ENCODE measurements at regions not wholly inside any gene's neighbourhood (a gene's known extent, or its start where the extent isn't known, plus 50 kb on each side); places are given as distances from the start of the nearest gene placed in this dataset.

DNA sequence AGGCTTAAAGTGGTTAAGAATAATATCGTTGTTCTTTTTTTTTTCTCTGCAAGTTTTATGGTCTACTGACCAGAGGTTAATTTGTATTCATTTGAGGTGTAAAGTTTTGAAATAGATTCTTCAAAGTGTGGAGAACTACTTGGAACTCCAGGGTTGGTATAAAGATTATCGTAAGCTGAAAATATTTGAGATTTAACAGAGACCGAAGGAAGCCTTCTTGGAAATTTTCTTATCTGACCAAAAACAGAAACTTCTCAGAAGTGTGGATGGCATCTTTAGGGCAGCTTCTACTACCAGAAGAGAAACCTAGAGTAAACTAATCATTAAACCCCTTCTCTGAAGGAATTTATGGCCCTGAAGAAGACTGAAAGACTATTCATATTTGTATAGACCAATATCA is 206.8 kb upstream of the MON1B start:
- no peak for DNase-seq
- Histone ChIP-seq H3K4me1 (ENCODE audit: low read depth) (no peaks in the 10 kb centered on the region), H3K9me3 (no peaks in the 10 kb centered on the region), H3K36me3 (ENCODE audit: low read depth) (no peaks in the 10 kb centered on the region), H3K4me3 (no peak overlapping the region)
- no peak for ATAC-seq
- TF ChIP-seq, protein P1, sequence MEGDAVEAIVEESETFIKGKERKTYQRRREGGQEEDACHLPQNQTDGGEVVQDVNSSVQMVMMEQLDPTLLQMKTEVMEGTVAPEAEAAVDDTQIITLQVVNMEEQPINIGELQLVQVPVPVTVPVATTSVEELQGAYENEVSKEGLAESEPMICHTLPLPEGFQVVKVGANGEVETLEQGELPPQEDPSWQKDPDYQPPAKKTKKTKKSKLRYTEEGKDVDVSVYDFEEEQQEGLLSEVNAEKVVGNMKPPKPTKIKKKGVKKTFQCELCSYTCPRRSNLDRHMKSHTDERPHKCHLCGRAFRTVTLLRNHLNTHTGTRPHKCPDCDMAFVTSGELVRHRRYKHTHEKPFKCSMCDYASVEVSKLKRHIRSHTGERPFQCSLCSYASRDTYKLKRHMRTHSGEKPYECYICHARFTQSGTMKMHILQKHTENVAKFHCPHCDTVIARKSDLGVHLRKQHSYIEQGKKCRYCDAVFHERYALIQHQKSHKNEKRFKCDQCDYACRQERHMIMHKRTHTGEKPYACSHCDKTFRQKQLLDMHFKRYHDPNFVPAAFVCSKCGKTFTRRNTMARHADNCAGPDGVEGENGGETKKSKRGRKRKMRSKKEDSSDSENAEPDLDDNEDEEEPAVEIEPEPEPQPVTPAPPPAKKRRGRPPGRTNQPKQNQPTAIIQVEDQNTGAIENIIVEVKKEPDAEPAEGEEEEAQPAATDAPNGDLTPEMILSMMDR (IDR thresholded peaks at IDR 0.05): no peak
- intact Hi-C loops (cut with DNase I, micrococcal nuclease): no loop called here

DNA sequence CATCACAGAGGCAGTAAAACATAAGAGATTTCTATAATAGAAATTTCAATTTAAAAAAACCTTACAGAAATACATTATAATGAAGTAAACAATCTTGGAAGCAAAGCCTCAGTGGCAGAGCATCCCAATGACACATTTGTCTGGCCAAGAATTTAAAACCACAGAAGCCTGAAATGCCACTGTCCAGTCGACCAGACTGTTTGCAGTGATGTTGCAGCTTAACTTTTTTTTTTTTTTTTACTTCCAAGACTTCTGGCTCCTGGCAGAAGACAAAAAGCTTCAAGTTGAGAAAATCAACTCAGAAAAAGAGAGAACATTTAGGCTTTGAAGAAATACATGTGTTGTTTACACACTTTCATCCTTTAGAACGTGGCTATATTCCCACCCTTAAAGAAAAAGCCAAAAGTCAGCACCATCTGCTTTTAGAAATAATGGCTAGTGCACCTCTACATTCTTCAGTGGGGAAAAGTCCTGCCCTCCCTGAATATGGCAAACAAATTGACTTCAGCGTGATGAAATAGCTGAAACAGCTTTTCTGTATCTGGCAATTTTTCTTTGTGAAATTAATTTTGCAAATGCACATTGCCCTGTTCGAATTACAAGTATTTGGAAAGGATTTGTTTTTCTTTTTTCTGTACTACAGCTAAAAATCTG is 205.5 kb upstream of the MON1B start:
- DNase-seq (no peak), ATAC-seq (no peak)
- TF ChIP-seq, protein P1 (IDR thresholded peaks at IDR 0.05): no peak
- no peaks in the 10 kb centered on the region for H3K9me3 ChIP-seq
- intact Hi-C loops (cut with DNase I, micrococcal nuclease): no loop called here
- H3K36me3 ChIP-seq (ENCODE audit: low read depth): no peaks in the 10 kb centered on the region
- H3K4me1 ChIP-seq (ENCODE audit: low read depth): no peaks in the 10 kb centered on the region
- no peak overlapping the region for H3K4me3 ChIP-seq

DNA sequence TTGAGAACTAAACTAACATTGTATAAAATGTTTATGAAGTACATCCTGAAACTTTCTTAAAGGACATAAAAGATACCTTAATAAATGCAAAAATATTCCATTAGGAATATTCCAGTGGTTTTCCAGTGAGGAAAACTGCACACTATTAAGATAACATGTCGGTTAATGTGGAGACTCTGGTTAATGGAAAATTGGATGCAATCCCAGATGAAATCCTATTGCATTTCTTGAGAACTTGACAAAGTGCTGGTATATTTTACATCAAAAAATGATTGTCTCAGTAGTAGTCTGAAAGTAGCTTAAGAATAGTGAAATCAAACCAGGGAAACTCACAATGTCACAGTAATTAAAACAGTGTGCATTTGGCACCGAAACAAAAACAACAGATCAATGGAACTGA is 202.5 kb upstream of the MON1B start:
- intact Hi-C loops (cut with DNase I, micrococcal nuclease): no loop called here
- ATAC-seq (no peak), DNase-seq (no peak)
- Histone ChIP-seq H3K4me1 (ENCODE audit: low read depth) (no peaks in the 10 kb centered on the region), H3K9me3 (no peaks in the 10 kb centered on the region), H3K36me3 (ENCODE audit: low read depth) (no peaks in the 10 kb centered on the region), H3K4me3 (no peak overlapping the region)
- TF ChIP-seq, protein P1 (IDR thresholded peaks at IDR 0.05): no peak

DNA sequence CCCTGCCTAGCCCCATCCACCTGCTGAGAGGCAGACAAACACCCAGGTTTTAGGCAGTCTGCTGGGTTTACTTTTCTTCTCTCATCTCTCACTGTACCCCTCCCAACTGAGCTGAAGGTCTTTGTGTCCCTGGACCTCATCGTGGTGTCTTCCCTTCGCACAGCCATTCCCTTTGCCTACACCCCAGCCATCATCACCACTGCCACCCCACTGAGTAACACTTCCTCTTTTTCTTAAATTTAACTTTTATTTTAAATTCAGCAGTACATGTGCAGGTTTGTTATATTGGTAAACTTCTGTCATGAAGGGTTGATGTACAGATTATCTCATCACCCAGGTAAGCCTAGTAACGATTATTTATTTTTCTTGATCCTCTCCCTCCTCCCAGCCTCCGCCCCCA is 188.3 kb upstream of the MON1B start:
- Histone ChIP-seq H3K9me3 (no peaks in the 10 kb centered on the region), H3K36me3 (ENCODE audit: low read depth) (no peaks in the 10 kb centered on the region), H3K4me3 (no peak overlapping the region), H3K4me1 (ENCODE audit: low read depth) (no peaks in the 10 kb centered on the region)
- no peak for DNase-seq
- intact Hi-C loops (cut with DNase I, micrococcal nuclease): no loop called here
- TF ChIP-seq, protein P1 (IDR thresholded peaks at IDR 0.05): no peak
- ATAC-seq: no peak

DNA sequence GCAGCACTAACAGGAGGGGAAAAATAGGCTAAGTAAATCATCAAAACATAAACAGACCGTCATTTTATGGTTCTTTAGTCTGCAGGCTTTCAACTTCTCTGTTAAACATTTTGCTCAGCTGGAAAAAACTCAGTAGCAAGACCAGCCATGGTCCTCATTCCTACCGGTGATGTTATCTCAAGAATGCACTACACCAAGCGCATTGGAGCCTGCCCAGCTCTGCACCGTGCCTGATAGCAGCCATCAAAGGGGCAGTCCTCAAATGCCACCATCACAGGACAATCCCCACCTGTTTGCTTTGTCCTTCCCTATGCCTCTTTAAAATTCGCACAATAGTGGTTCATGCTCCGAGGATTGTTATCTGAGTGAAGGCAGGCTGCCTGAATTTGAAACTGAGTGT is 181.5 kb upstream of the MON1B start:
- intact Hi-C loops (cut with DNase I, micrococcal nuclease): no loop called here
- TF ChIP-seq, protein P1 (IDR thresholded peaks at IDR 0.05): no peak
- Histone ChIP-seq H3K4me3 (no peak overlapping the region), H3K4me1 (ENCODE audit: low read depth) (no peaks in the 10 kb centered on the region), H3K36me3 (ENCODE audit: low read depth) (no peaks in the 10 kb centered on the region), H3K9me3 (peaks cover 5% of the 10 kb centered on the region)
- ATAC-seq (no peak), DNase-seq (no peak)

DNA sequence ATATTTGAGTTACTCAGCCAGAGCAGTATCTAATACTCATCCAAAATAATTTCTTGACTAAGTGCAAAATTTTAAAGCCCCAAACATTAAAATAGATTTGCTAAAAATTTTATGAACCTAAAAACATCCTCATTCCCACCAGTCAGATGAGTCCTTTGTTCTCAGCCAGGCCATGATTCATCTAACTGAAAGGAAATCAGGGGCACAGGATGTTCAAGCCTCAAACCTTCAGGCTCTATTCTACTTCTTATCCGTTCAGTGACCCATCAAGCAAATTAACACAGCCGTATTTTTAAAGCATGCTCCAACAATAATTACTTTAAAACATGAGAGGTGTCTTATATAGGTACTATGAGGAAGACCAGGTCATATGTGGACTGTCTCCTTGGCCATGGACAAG is 176.5 kb upstream of the MON1B start:
- no peaks in the 10 kb centered on the region for H3K36me3 ChIP-seq (ENCODE audit: low read depth)
- no peak for ATAC-seq
- DNase-seq: no peak
- intact Hi-C loops (cut with DNase I, micrococcal nuclease): no loop called here
- no peaks in the 10 kb centered on the region for H3K4me1 ChIP-seq (ENCODE audit: low read depth)
- H3K4me3 ChIP-seq: no peak overlapping the region
- peaks cover 5% of the 10 kb centered on the region for H3K9me3 ChIP-seq
- TF ChIP-seq, protein P1 (IDR thresholded peaks at IDR 0.05): no peak
